ENCODE measurements at regions not wholly inside any gene's neighbourhood (a gene's known extent, or its start where the extent isn't known, plus 50 kb on each side); places are given as distances from the start of the nearest gene placed in this dataset.
"Not testable (repeated sequence)": the region's sequence is repeated elsewhere in the genome, so short reads cannot be mapped to it uniquely, and the experiment has no call there.

DNA sequence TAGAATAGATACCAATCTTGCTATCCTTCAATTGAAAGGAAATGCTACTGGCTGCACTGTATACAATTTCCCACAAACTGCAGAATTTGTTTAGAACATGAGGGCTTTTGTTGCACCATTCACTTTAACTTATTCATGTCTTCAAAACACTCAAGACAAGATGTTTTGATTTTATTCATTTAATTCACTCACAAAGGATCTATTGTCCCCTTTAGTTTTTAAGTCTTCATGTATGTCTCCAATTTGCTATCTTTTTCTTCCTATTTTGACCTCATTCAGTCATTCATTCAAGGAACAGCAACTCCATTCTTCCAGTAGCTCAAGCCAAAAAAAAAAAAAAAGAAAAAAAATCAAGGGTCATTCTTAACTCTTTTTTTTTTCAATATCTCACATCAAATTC, 130.6 kb upstream of the SOX21 start:
- no peak overlapping the region for H3K23ac ChIP-seq (ENCODE audit: insufficient read length, low read depth, low read length)
- Mint-ChIP-seq H3K27ac (no peak overlapping the region), H3K27me3 (ENCODE audit: low read depth) (no peaks in the 10 kb centered on the region), H3K4me1 (no peaks in the 10 kb centered on the region), H3K9me3 (peaks cover 0 to 3% of the 10 kb centered on the region in 2 experiments; a peak in 1 of 5 replicates), H3K36me3 (ENCODE audit: insufficient read depth in 1 of 3, low read depth in 3 of 3) (no peaks in the 10 kb centered on the region), H3K4me3 (no peak overlapping the region)
- no peak overlapping the region for H4K8ac ChIP-seq (replicated peaks; ENCODE audit: insufficient read length, low read depth, low read length)
- H3K27me3 ChIP-seq (ENCODE audit: insufficient read depth, low read length) = no peaks in the 10 kb centered on the region
- no peak overlapping the region for H2BK5ac ChIP-seq (ENCODE audit: insufficient read length, low read length)
- TF ChIP-seq, protein P1, sequence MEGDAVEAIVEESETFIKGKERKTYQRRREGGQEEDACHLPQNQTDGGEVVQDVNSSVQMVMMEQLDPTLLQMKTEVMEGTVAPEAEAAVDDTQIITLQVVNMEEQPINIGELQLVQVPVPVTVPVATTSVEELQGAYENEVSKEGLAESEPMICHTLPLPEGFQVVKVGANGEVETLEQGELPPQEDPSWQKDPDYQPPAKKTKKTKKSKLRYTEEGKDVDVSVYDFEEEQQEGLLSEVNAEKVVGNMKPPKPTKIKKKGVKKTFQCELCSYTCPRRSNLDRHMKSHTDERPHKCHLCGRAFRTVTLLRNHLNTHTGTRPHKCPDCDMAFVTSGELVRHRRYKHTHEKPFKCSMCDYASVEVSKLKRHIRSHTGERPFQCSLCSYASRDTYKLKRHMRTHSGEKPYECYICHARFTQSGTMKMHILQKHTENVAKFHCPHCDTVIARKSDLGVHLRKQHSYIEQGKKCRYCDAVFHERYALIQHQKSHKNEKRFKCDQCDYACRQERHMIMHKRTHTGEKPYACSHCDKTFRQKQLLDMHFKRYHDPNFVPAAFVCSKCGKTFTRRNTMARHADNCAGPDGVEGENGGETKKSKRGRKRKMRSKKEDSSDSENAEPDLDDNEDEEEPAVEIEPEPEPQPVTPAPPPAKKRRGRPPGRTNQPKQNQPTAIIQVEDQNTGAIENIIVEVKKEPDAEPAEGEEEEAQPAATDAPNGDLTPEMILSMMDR (conservative IDR thresholded peaks at IDR 0.05) = no peak
- H3K27ac ChIP-seq (ENCODE audit: insufficient read length, low read depth, low read length) = no peak overlapping the region
- H3K4me2 ChIP-seq (ENCODE audit: insufficient read depth, insufficient read length, low read length) = no peak overlapping the region
- no peak overlapping the region for H2AFZ ChIP-seq (ENCODE audit: low read length)
- H2BK15ac ChIP-seq (ENCODE audit: low read depth, low read length) = no peak overlapping the region
- no peaks in the 10 kb centered on the region for H3K79me2 ChIP-seq (ENCODE audit: insufficient read depth, low read length)
- no peak overlapping the region for H2AK5ac ChIP-seq (ENCODE audit: insufficient read length, low read length)
- no peak overlapping the region for H3K56ac ChIP-seq (ENCODE audit: insufficient read length, low read depth, low read length)
- no peak overlapping the region for H2BK20ac ChIP-seq (ENCODE audit: low read depth, low read length, poor library complexity, severe bottlenecking)
- no peak for DNase-seq
- H2BK120ac ChIP-seq (ENCODE audit: low read depth, low read length, poor library complexity, severe bottlenecking) = no peak overlapping the region
- H3K4ac ChIP-seq (ENCODE audit: low read depth, low read length) = no peak overlapping the region
- H4K5ac ChIP-seq (ENCODE audit: insufficient read length, low read depth, low read length) = no peak overlapping the region
- no peak overlapping the region for H3K9ac ChIP-seq (ENCODE audit: extremely low read depth, insufficient read length, low read length)
- no peak overlapping the region for H3T11ph ChIP-seq (ENCODE audit: low read length)
- no peaks in the 10 kb centered on the region for H3K4me1 ChIP-seq (ENCODE audit: insufficient read depth, low read length)
- H4K20me1 ChIP-seq (ENCODE audit: control insufficient read depth, insufficient read depth, insufficient read length) = no peaks in the 10 kb centered on the region
- H3K14ac ChIP-seq (ENCODE audit: insufficient read depth, low read length) = no peak overlapping the region
- no peak overlapping the region for H4K91ac ChIP-seq (ENCODE audit: insufficient read length, low read depth, low read length)
- no peak overlapping the region for H2BK12ac ChIP-seq (ENCODE audit: insufficient read length, low read depth, low read length)
- no peaks in the 10 kb centered on the region for H3K79me1 ChIP-seq (ENCODE audit: insufficient read depth, low read depth, low read length, poor library complexity, severe bottlenecking)
- no peaks in the 10 kb centered on the region for H3K9me3 ChIP-seq (ENCODE audit: control insufficient read depth, low read depth, low read length)
- H3K18ac ChIP-seq (ENCODE audit: insufficient read length, low read depth, low read length) = no peak overlapping the region
- H3K23me2 ChIP-seq (ENCODE audit: insufficient read length, low read depth, low read length, poor library complexity, severe bottlenecking) = no peaks in the 10 kb centered on the region

DNA sequence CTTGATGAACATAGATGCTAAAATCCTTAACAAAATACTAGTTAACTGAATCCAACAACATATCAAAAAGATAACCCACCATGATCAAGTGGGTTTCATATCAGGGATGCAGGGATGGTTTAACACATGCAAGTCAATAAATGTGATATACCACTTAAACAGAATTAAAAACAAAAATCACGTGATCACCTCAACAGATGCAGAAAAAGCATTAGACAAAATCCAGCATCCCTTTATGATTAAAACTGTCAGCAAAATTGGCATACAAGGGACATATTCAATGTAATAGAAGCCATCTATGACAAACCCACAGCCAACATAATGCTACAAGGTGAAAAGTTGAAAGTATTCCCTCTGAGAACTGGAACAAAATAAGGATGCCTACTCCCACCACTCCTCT, 124.7 kb upstream of the SOX21 start:
- not testable (repeated sequence) for H3K56ac ChIP-seq (ENCODE audit: insufficient read length, low read depth, low read length); H2BK5ac ChIP-seq (ENCODE audit: insufficient read length, low read length); H3K18ac ChIP-seq (ENCODE audit: insufficient read length, low read depth, low read length); H3K36me3 Mint-ChIP-seq (ENCODE audit: insufficient read depth in 1 of 3, low read depth in 3 of 3); H4K8ac ChIP-seq (replicated peaks; ENCODE audit: insufficient read length, low read depth, low read length); H3K4me2 ChIP-seq (ENCODE audit: insufficient read depth, insufficient read length, low read length); H3K14ac ChIP-seq (ENCODE audit: insufficient read depth, low read length); H2BK20ac ChIP-seq (ENCODE audit: low read depth, low read length, poor library complexity, severe bottlenecking); H3K23ac ChIP-seq (ENCODE audit: insufficient read length, low read depth, low read length); H4K5ac ChIP-seq (ENCODE audit: insufficient read length, low read depth, low read length); H3K23me2 ChIP-seq (ENCODE audit: insufficient read length, low read depth, low read length, poor library complexity, severe bottlenecking); H2BK120ac ChIP-seq (ENCODE audit: low read depth, low read length, poor library complexity, severe bottlenecking); H4K20me1 ChIP-seq (ENCODE audit: control insufficient read depth, insufficient read depth, insufficient read length); H2BK15ac ChIP-seq (ENCODE audit: low read depth, low read length); H3K4me1 ChIP-seq (ENCODE audit: insufficient read depth, low read length); H3K79me2 ChIP-seq (ENCODE audit: insufficient read depth, low read length); DNase-seq; H3K27me3 Mint-ChIP-seq (ENCODE audit: low read depth); H3K4ac ChIP-seq (ENCODE audit: low read depth, low read length); H3K27ac Mint-ChIP-seq; H3K27ac ChIP-seq (ENCODE audit: insufficient read length, low read depth, low read length); H3K9me3 ChIP-seq (ENCODE audit: control insufficient read depth, low read depth, low read length); H4K91ac ChIP-seq (ENCODE audit: insufficient read length, low read depth, low read length); H2AFZ ChIP-seq (ENCODE audit: low read length); H3T11ph ChIP-seq (ENCODE audit: low read length); H3K79me1 ChIP-seq (ENCODE audit: insufficient read depth, low read depth, low read length, poor library complexity, severe bottlenecking); H3K9ac ChIP-seq (ENCODE audit: extremely low read depth, insufficient read length, low read length); H2AK5ac ChIP-seq (ENCODE audit: insufficient read length, low read length); H3K4me3 Mint-ChIP-seq; H2BK12ac ChIP-seq (ENCODE audit: insufficient read length, low read depth, low read length); H3K27me3 ChIP-seq (ENCODE audit: insufficient read depth, low read length); H3K9me3 Mint-ChIP-seq; H3K4me1 Mint-ChIP-seq
- WGBS (ENCODE audit: extremely low coverage, insufficient read length, low lambda C conversion rate) = no CpG with 5 or more reads among the region's 1 CpG

Measured in H9 (cell line).